HL-60 (cell line): ENCODE measurements at regions not wholly inside any gene's neighbourhood (a gene's known extent, or its start where the extent isn't known, plus 50 kb on each side); places are given as distances from the start of the nearest gene placed in this dataset.

Experiments
- CTCF ChIP-seq: IDR thresholded peaks from one replicate; pipeline ENCODE4 v1.5.1; 2011; ENCODE audit warnings: low read length, control low read depth, inconsistent platforms; ENCODE audit not compliant: insufficient read depth
- POLR2AphosphoS5 ChIP-seq: IDR thresholded peaks from 2 replicates; pipeline ENCODE4 v1.6.1; 2012; ENCODE audit warnings: low read depth
- TF ChIP-seq, protein P1 (sequence below): IDR thresholded peaks from 2 replicates; pipeline ENCODE4 v1.6.1; 2012; ENCODE audit warnings: low read depth; ENCODE audit not compliant: insufficient replicate concordance

DNA sequence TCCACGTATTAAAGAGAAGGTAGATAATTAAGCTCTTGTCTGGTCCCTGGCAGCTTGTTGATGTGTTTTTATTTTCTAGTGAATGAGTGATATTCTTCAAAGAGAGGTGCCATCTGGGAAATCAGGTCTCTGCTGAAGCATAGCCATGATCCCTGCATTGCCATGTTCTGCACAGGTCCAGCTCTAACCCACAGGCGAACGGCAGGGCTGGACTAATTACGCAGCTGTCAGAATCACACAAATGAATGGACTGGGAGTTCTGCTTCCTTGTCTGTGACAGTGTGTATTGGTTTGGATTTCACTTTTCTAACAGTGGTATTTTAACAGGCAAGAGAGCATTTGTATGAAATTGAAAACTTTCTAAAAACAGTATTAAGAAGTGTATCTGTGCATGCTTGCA, 235.6 kb downstream of the FAT3 start:
- TF ChIP-seq CTCF (no peak), POLR2AphosphoS5 (no peak)
- TF ChIP-seq, protein P1, sequence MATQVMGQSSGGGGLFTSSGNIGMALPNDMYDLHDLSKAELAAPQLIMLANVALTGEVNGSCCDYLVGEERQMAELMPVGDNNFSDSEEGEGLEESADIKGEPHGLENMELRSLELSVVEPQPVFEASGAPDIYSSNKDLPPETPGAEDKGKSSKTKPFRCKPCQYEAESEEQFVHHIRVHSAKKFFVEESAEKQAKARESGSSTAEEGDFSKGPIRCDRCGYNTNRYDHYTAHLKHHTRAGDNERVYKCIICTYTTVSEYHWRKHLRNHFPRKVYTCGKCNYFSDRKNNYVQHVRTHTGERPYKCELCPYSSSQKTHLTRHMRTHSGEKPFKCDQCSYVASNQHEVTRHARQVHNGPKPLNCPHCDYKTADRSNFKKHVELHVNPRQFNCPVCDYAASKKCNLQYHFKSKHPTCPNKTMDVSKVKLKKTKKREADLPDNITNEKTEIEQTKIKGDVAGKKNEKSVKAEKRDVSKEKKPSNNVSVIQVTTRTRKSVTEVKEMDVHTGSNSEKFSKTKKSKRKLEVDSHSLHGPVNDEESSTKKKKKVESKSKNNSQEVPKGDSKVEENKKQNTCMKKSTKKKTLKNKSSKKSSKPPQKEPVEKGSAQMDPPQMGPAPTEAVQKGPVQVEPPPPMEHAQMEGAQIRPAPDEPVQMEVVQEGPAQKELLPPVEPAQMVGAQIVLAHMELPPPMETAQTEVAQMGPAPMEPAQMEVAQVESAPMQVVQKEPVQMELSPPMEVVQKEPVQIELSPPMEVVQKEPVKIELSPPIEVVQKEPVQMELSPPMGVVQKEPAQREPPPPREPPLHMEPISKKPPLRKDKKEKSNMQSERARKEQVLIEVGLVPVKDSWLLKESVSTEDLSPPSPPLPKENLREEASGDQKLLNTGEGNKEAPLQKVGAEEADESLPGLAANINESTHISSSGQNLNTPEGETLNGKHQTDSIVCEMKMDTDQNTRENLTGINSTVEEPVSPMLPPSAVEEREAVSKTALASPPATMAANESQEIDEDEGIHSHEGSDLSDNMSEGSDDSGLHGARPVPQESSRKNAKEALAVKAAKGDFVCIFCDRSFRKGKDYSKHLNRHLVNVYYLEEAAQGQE = no peak
